Nephron progenitor cell (in vitro differentiated cells): ENCODE measurements at regions not wholly inside any gene's neighbourhood (a gene's known extent, or its start where the extent isn't known, plus 50 kb on each side); places are given as distances from the start of the nearest gene placed in this dataset.
A peak's percentile ranks its signal among the peaks of the same experiment; 100 is the strongest.

Experiments
- DNase-seq: peaks from one replicate; pipeline ENCODE4 v3.0.0; 2021
- H3K27ac Mint-ChIP-seq: 2 replicates; pipeline ENCODE4 v1.8.0; 2021; ENCODE audit warnings: mild to moderate bottlenecking, moderate library complexity, mixed read lengths
- H3K27me3 Mint-ChIP-seq: 2 replicates; pipeline ENCODE4 v1.8.0; 2021; ENCODE audit warnings: mild to moderate bottlenecking, low read depth, mixed read lengths; ENCODE audit not compliant: poor library complexity
- H3K36me3 Mint-ChIP-seq: 2 replicates; pipeline ENCODE4 v1.8.0; 2021; ENCODE audit warnings: low read depth, mixed read lengths
- H3K4me1 Mint-ChIP-seq: 2 replicates; pipeline ENCODE4 v1.8.0; 2021; ENCODE audit warnings: mixed read lengths
- H3K4me3 Mint-ChIP-seq: 2 replicates; pipeline ENCODE4 v1.8.0; 2021; ENCODE audit warnings: mild to moderate bottlenecking, moderate library complexity, mixed read lengths
- H3K9me3 Mint-ChIP-seq: 2 replicates; pipeline ENCODE4 v1.8.0; 2021; ENCODE audit warnings: mild to moderate bottlenecking, moderate library complexity, mixed read lengths
- TF ChIP-seq, protein P1 (sequence below): fragments of 200-600 bp; sonication (generic); IDR thresholded peaks from 2 replicates; pipeline ENCODE4 v1.5.0; 2021; ENCODE audit warnings: antibody characterized with exemption

DNA sequence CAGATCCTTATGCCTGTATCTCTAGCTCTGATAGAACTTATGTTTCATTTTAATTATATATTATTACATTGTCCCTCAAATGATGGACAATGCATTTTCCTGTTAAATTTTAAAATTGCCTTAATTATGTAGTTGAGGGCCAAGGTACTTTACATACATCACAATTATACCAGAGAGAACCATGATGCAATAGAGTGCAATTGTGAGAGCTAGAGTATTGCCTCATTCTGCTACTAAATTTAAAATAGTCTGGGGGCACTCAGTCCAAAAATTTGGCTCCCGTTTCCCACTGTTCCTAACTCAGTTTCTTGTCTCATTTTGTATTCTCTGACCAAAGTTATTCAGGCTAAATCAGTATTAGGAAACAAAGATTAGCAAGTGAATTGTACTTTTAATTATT, 378.5 kb upstream of the ZFP42 start:
- H3K27me3 Mint-ChIP-seq, result no peaks in the 10 kb centered on the region
- H3K27ac Mint-ChIP-seq, result no peak overlapping the region
- no peaks in the 10 kb centered on the region for H3K36me3 Mint-ChIP-seq
- H3K9me3 Mint-ChIP-seq, result no peaks in the 10 kb centered on the region
- DNase-seq, result no peak
- no peak overlapping the region for H3K4me3 Mint-ChIP-seq
- TF ChIP-seq, protein P1, sequence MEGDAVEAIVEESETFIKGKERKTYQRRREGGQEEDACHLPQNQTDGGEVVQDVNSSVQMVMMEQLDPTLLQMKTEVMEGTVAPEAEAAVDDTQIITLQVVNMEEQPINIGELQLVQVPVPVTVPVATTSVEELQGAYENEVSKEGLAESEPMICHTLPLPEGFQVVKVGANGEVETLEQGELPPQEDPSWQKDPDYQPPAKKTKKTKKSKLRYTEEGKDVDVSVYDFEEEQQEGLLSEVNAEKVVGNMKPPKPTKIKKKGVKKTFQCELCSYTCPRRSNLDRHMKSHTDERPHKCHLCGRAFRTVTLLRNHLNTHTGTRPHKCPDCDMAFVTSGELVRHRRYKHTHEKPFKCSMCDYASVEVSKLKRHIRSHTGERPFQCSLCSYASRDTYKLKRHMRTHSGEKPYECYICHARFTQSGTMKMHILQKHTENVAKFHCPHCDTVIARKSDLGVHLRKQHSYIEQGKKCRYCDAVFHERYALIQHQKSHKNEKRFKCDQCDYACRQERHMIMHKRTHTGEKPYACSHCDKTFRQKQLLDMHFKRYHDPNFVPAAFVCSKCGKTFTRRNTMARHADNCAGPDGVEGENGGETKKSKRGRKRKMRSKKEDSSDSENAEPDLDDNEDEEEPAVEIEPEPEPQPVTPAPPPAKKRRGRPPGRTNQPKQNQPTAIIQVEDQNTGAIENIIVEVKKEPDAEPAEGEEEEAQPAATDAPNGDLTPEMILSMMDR, result no peak
- peaks cover 5% of the 10 kb centered on the region for H3K4me1 Mint-ChIP-seq

DNA sequence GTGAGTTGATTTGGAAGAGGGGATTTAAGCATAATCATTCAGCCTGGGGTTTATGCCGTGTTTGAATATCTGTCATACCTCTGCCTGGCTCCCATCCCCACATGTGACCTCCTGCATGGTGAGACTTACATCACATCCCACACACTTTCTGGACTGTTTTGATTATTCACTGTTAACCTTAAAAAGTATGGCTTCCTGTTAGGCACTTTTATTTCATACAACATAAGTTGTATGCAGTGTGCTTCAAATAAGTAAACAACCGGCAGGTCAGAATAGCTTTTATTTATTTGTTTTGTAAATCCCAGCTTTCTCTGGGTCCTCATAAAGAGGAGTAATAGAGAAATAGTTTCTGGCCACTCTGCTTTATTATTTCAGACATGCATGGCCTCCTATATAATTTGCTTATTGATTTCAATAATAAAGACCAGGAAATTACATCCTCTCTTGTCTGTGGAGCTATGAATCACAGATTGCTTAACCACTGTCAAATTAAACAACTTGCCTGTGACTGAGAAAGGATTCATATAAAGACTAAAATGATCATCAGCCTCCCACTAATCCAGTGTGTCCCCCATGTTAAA, 376.8 kb upstream of the ZFP42 start:
- Mint-ChIP-seq H3K27ac (peak overlapping the region; percentile 23), H3K9me3 (peaks cover 9% of the 10 kb centered on the region), H3K4me3 (no peak overlapping the region), H3K36me3 (no peaks in the 10 kb centered on the region), H3K27me3 (no peaks in the 10 kb centered on the region), H3K4me1 (no peaks in the 10 kb centered on the region)
- TF ChIP-seq, protein P1, result no peak
- DNase-seq, result no peak

DNA sequence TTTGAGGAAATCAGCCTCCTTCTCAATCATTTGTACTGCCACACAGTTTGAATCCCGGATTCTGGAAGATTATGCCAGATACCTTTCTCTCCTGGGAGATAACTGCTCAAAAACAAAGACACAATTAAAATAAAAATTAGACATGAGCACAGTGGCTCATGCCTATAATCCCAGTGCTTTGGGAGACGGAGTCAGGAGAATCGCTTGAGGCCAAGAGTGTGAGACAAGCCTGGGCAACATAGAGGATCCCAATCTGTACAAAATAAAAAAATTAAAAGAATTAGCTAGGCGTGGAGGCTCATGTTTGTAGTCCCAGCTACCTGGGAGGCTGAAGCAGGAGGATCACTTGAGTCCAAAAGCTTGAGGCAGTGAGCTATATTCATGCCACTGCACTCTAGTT, 376.3 kb upstream of the ZFP42 start:
- no peaks in the 10 kb centered on the region for H3K27me3 Mint-ChIP-seq
- DNase-seq, result no peak
- TF ChIP-seq, protein P1, result no peak
- H3K36me3 Mint-ChIP-seq, result no peaks in the 10 kb centered on the region
- no peaks in the 10 kb centered on the region for H3K4me1 Mint-ChIP-seq
- no peak overlapping the region for H3K4me3 Mint-ChIP-seq
- peaks cover 14% of the 10 kb centered on the region for H3K9me3 Mint-ChIP-seq
- H3K27ac Mint-ChIP-seq, result peak overlapping the region; percentile 23

DNA sequence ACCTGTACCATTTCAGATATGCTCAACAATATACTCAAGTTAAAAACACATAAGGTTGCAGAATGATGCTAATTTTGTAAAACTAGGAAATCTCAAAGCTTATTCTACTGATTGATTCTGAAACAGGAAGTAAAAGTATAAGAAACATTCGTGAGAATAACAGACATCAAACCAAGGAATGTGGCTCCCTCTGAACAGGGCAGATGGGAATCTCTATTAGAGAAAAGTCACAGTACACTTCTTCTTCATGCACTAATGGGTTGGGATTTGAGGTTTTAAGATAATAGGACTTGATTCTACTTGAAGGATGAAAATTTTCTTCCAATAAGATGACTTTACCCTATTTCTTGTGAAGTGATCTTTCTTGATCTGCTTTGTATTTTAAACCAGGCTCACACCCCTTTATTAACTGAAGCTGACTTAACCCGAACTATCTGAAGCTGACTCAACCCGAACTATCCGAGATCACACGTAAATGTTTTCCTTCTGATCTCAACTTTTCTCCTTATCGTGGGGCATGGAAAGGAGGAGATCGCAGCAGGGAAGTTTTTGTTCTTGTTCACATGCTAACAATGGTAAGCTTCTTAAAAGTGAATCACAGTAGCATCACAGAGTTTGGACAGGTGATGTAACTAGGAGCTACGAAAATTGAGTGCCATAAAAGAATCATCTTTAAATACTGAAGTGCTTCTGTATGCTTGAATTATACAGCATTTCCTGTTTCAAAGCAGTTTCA, 363.1 kb upstream of the ZFP42 start:
- H3K4me3 Mint-ChIP-seq, result no peak overlapping the region
- no peaks in the 10 kb centered on the region for H3K27me3 Mint-ChIP-seq
- no peak overlapping the region for H3K27ac Mint-ChIP-seq
- no peak for DNase-seq
- no peaks in the 10 kb centered on the region for H3K36me3 Mint-ChIP-seq
- no peaks in the 10 kb centered on the region for H3K4me1 Mint-ChIP-seq
- TF ChIP-seq, protein P1, result no peak
- H3K9me3 Mint-ChIP-seq, result peaks cover 4% of the 10 kb centered on the region

DNA sequence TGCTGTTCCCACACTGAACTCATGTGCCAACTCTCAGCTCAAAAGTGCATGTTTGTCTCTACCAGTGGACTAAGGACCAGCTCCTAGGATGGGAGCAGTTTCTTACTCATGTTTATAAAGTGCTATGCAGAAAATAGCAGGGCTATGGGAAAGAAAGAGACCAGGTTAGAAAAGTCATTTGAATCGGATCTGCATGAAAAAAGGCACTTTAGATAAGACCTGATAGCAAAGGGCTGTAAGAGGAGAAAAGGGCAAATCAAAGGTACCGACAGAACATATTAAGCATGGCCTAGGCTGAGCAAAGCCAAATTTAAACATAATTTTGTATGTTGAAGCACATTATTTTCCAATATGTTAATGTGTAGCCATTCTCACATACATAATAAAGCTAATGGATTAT, 362.3 kb upstream of the ZFP42 start:
- H3K27ac Mint-ChIP-seq, result no peak overlapping the region
- no peaks in the 10 kb centered on the region for H3K4me1 Mint-ChIP-seq
- TF ChIP-seq, protein P1, result no peak
- no peaks in the 10 kb centered on the region for H3K36me3 Mint-ChIP-seq
- no peak overlapping the region for H3K4me3 Mint-ChIP-seq
- no peaks in the 10 kb centered on the region for H3K27me3 Mint-ChIP-seq
- DNase-seq, result no peak
- peaks cover 6% of the 10 kb centered on the region for H3K9me3 Mint-ChIP-seq

DNA sequence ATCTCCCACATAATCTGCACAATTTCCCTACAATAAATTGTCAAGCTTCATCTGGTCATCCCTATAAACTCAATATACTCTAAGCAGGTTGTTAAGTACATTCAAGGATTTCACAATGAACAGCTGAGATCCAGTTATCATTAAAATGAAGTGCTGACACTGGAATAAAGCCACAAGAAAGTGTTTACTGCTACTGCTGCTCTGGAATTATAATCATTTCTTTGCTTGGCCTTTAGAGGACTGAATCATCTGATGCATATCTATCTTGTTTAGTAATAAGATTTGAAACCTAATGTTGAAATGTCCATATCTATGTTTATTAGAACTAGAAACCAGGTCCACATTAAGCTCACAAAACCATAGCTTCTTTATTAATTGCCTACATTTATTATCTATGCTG, 338.6 kb upstream of the ZFP42 start:
- Mint-ChIP-seq H3K4me3 (no peak overlapping the region), H3K9me3 (peaks cover 21% of the 10 kb centered on the region), H3K36me3 (peaks cover 4% of the 10 kb centered on the region), H3K4me1 (no peaks in the 10 kb centered on the region), H3K27me3 (peaks cover 2% of the 10 kb centered on the region), H3K27ac (no peak overlapping the region)
- TF ChIP-seq, protein P1, result no peak
- DNase-seq, result no peak
